ENCODE measurements at regions not wholly inside any gene's neighbourhood (a gene's known extent, or its start where the extent isn't known, plus 50 kb on each side); places are given as distances from the start of the nearest gene placed in this dataset.

DNA sequence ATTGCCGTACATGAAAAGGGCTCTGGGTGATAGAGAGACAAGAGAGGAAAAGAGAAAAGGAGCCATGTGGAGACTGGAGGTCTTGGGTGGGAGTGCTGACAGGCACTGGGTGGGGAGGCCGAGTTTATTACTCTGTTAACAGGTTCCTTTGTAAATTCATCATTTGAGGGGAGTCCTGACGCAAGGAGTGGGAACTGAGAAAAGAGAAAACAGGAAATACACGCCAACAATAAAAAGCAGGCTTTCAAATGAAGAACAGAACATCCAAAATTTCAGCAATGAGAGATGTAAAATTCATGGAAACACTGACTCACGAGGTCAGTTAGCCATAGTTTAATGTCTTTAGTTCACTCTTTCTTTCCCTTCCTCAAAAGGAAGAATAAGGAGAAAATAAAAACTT is 342.8 kb downstream of the TMEM167A start:
- H4K20me1 ChIP-seq (replicated peaks in 1 of 2; ENCODE audit: control insufficient read depth in 1 of 2, insufficient read depth in 2 of 2, low read length in 2 of 2): no peaks in the 10 kb centered on the region
- CTCF ChIA-PET (ENCODE audit: partially characterized antibody): interaction anchor here (0.7 to 1.1 kb wide), 2 partner anchors 22 to 60 kb away, joined by 4 to 5 read pairs; no protein-coding TSS in a partner anchor
- TF ChIP-seq SP4 (IDR thresholded peaks at IDR 0.05; ENCODE audit: low read length) (no peak), GTF2F1 (IDR thresholded peaks at IDR 0.05; ENCODE audit: borderline replicate concordance, low read depth, low read length) (no peak), EP300 (IDR thresholded peaks at IDR 0.05; ENCODE audit: borderline replicate concordance in 1 of 2, low read depth in 2 of 2, low read length in 2 of 2) (no peak)

More for the DNA sequence above, 342.8 kb downstream of the TMEM167A start:
- no peak overlapping the region for H3K14ac ChIP-seq (ENCODE audit: insufficient read length)
- H3K9me3 ChIP-seq (ENCODE audit: insufficient read depth in 2 of 2, low read depth in 1 of 2, low read length in 1 of 2): no peaks in the 10 kb centered on the region
- no peak overlapping the region for H3K9ac ChIP-seq (replicated peaks in 1 of 4; ENCODE audit: extremely low read depth in 1 of 4, low read depth in 3 of 4, low read length in 3 of 4)
- H3K18ac ChIP-seq (ENCODE audit: extremely low read depth, low read length): no peak overlapping the region
- no peaks in the 10 kb centered on the region for H3K36me3 ChIP-seq (ENCODE audit: control insufficient read depth in 2 of 4, insufficient read depth in 4 of 4, low read length in 3 of 4)
- H3K56ac ChIP-seq (replicated peaks; ENCODE audit: insufficient read length, low read depth, low read length): no peak overlapping the region
- no peaks in the 10 kb centered on the region; the same call in 1 of the 2 replicates for H3K23me2 ChIP-seq (ENCODE audit: low read depth, low read length)
- no peak overlapping the region for H3K4me2 ChIP-seq (ENCODE audit: insufficient read depth in 1 of 2, low read depth in 2 of 2, low read length in 2 of 2)
- no peak overlapping the region for H4K5ac ChIP-seq (ENCODE audit: insufficient read length, low read depth, low read length)
- H2AK5ac ChIP-seq (ENCODE audit: low read depth, low read length): no peak overlapping the region
- H2BK12ac ChIP-seq (ENCODE audit: low read depth, low read length): no peak overlapping the region
- no peak overlapping the region for H3K27ac ChIP-seq (ENCODE audit: low read depth, low read length)
- H3K23ac ChIP-seq (ENCODE audit: insufficient read length): no peak overlapping the region
- no peak overlapping the region for H2BK20ac ChIP-seq (ENCODE audit: low read length)
- POLR2A ChIA-PET (ENCODE audit: partially characterized antibody): no interaction called here
- DNase-seq (ENCODE audit: low read depth in 1 of 2, low spot score in 2 of 2) (no peak), FAIRE-seq (no peak)
- WGBS, 2 experiments (ENCODE audit: extremely low coverage in 1 of 2, insufficient coverage in 1 of 2, insufficient read length in 1 of 2, insufficient replicate concordance in 2 of 2, low coverage in 1 of 2, low lambda C conversion rate in 2 of 2, missing lambda C conversion rate in 1 of 2): 76% methylated on average over 5 of the region's 5 CpGs; no CpG with 5 or more reads in 1 of the 2 experiments
- no peak overlapping the region for H2BK120ac ChIP-seq (replicated peaks; ENCODE audit: low read depth, low read length)
- no peak overlapping the region for H4K91ac ChIP-seq (replicated peaks; ENCODE audit: insufficient read length, low read length)
- no peaks in the 10 kb centered on the region for H3K79me1 ChIP-seq (ENCODE audit: low read depth, low read length)
- H2BK15ac ChIP-seq (ENCODE audit: low read length): no peak overlapping the region
- no peak overlapping the region for H2AFZ ChIP-seq (ENCODE audit: low read length)
- H3K4me3 ChIP-seq (ENCODE audit: extremely low read depth in 1 of 4, insufficient read depth in 2 of 4, low read depth in 3 of 4, low read length in 4 of 4): no peak overlapping the region
- no peak overlapping the region for H4K8ac ChIP-seq (ENCODE audit: extremely low read depth, insufficient read depth, low read length)
- no peak overlapping the region for H2BK5ac ChIP-seq (ENCODE audit: low read depth, low read length)
- no peak overlapping the region for H3K4ac ChIP-seq (replicated peaks; ENCODE audit: insufficient read length, low read depth, low read length)
- no peaks in the 10 kb centered on the region for H3K27me3 ChIP-seq (replicated peaks in 1 of 4; ENCODE audit: control insufficient read depth in 3 of 4, extremely low read depth in 1 of 4, insufficient read depth in 3 of 4, low read length in 3 of 4)
- H3K79me2 ChIP-seq (ENCODE audit: control insufficient read depth in 1 of 2, insufficient read depth in 2 of 2, low read length in 2 of 2): no peaks in the 10 kb centered on the region
- no peaks in the 10 kb centered on the region for H3K4me1 ChIP-seq (replicated peaks in 1 of 4; ENCODE audit: control insufficient read depth in 3 of 4, insufficient read depth in 4 of 4, low read length in 3 of 4)

Data from H1 (cell line).